Natural killer cell (primary cell): ENCODE measurements at regions not wholly inside any gene's neighbourhood (a gene's known extent, or its start where the extent isn't known, plus 50 kb on each side); places are given as distances from the start of the nearest gene placed in this dataset.

Source experiments
- ATAC-seq, 3 donors: fragments of 150-1000 bp in 2 of 3; fragments of 200-7000 bp in 1 of 3; cut with Tn5 transposase; 1 replicate in 1 of 3; 2 replicates in 2 of 3; pipeline ENCODE4 v1.10.0; 2021; ENCODE audit warnings: mild to moderate bottlenecking in 2 of 3, moderate library complexity in 2 of 3
- DNase-seq, 2 donors: peaks; one replicate each; pipeline versions ENCODE4 v3.0.0 to v3.0.0-alpha.2; 2013 to 2021; ENCODE audit warnings: mixed read lengths in 1 of 2
- H3K27ac ChIP-seq: one replicate; pipeline ENCODE4 v1.5.1; 2013; ENCODE audit warnings: mild to moderate bottlenecking, low read length
- H3K27me3 ChIP-seq: one replicate; pipeline ENCODE4 v1.6.1; 2013; ENCODE audit warnings: low read length; ENCODE audit not compliant: control insufficient read depth, insufficient read depth
- H3K36me3 ChIP-seq: one replicate; pipeline ENCODE4 v1.6.1; 2013; ENCODE audit warnings: low read length; ENCODE audit not compliant: control insufficient read depth, insufficient read depth
- H3K4me1 ChIP-seq: one replicate; pipeline ENCODE4 v1.6.1; 2013; ENCODE audit warnings: low read length; ENCODE audit not compliant: control insufficient read depth, insufficient read depth
- H3K4me3 ChIP-seq: one replicate; pipeline ENCODE4 v1.5.1; 2013; ENCODE audit warnings: low read length
- H3K9me3 ChIP-seq: one replicate; pipeline ENCODE4 v1.6.1; 2013; ENCODE audit warnings: low read length; ENCODE audit not compliant: control insufficient read depth, insufficient read depth
- H3K27ac Mint-ChIP-seq, 2 donors: one replicate each; pipeline ENCODE4 v1.8.0; 2022; ENCODE audit warnings: mild to moderate bottlenecking in 2 of 2, mixed read lengths in 2 of 2, moderate library complexity in 1 of 2
- H3K27me3 Mint-ChIP-seq, 2 donors: one replicate each; pipeline ENCODE4 v1.8.0; 2022; ENCODE audit warnings: low read depth in 2 of 2, mixed read lengths in 2 of 2
- H3K36me3 Mint-ChIP-seq: one replicate; pipeline ENCODE4 v1.8.0; 2022; ENCODE audit warnings: mixed read lengths
- H3K4me1 Mint-ChIP-seq, 2 donors: one replicate each; pipeline ENCODE4 v1.8.0; 2022; ENCODE audit warnings: mixed read lengths in 2 of 2
- H3K4me3 Mint-ChIP-seq: one replicate; pipeline ENCODE4 v1.8.0; 2022; ENCODE audit warnings: mild to moderate bottlenecking, moderate library complexity, mixed read lengths
- H3K9me3 Mint-ChIP-seq, 2 donors: one replicate each; pipeline ENCODE4 v1.8.0; 2022; ENCODE audit warnings: mixed read lengths in 2 of 2
- CTCF ChIP-seq: fragments of 200-600 bp; IDR thresholded peaks from one replicate; pipeline ENCODE4 v1.8.0; 2022; ENCODE audit warnings: antibody characterized with exemption
- WGBS: methylation state at CpG from one replicate; pipeline ENCODE4 v1.1.7; 2013; ENCODE audit warnings: missing lambda C conversion rate; ENCODE audit not compliant: insufficient coverage; 5-methylcytosine and 5-hydroxymethylcytosine counted together
- intact Hi-C: fragments of 100-400 bp; cut with micrococcal nuclease; formaldehyde crosslinking; loops from one replicate; pipeline ENCODE4 v1.14.2; 2022

- Histone ChIP-seq H3K9me3 (peaks cover 6% of the 10 kb centered on the region), H3K27ac (no peak overlapping the region), H3K4me3 (no peak overlapping the region), H3K36me3 (no peaks in the 10 kb centered on the region), H3K4me1 (no peaks in the 10 kb centered on the region), H3K27me3 (no peaks in the 10 kb centered on the region)
- Mint-ChIP-seq H3K9me3 (peaks cover 7 to 10% of the 10 kb centered on the region in 2 donors), H3K4me3 (no peak overlapping the region), H3K4me1 (no peaks in the 10 kb centered on the region), H3K36me3 (no peaks in the 10 kb centered on the region), H3K27me3 (no peaks in the 10 kb centered on the region), H3K27ac (no peak overlapping the region)
- intact Hi-C loops: no loop called here
- ATAC-seq (no peak), DNase-seq (no peak)
- no peak for TF ChIP-seq CTCF
Observed at GRCh38 chr7:126227055-126227454, 1025.7 kb downstream of the GRM8 start.

DNA sequence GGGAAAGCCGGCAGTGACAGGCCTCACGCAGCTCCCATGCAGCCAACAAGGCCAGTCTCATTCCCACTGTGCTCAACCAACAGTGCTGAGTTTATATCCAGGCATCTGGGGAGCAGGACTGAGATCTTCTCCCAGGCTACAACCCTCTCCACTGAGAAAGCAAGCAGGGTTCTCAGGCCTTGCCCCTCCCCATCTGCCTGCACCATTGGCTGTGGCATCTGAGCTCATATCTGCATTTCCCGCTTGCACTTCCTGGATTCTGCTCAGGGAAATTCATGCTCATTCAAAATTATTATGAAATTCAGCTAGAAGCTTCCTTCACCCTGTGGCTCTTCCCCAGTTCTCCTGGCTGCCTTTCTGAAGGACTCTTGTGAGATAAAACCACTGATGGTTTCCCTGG is 1029.0 kb downstream of the GRM8 start:
- Mint-ChIP-seq H3K4me3 (no peak overlapping the region), H3K27ac (no peak overlapping the region), H3K4me1 (no peaks in the 10 kb centered on the region), H3K9me3 (peaks cover 14 to 16% of the 10 kb centered on the region in 2 donors), H3K27me3 (no peaks in the 10 kb centered on the region), H3K36me3 (no peaks in the 10 kb centered on the region)
- TF ChIP-seq CTCF: no peak
- Histone ChIP-seq H3K27ac (no peak overlapping the region), H3K4me3 (no peak overlapping the region), H3K27me3 (no peaks in the 10 kb centered on the region), H3K9me3 (peaks cover 6% of the 10 kb centered on the region), H3K4me1 (no peaks in the 10 kb centered on the region), H3K36me3 (no peaks in the 10 kb centered on the region)
- DNase-seq: no peak
- intact Hi-C loops: no loop called here
- 75% methylated on average over 3 of the region's 3 CpGs for WGBS
- ATAC-seq: no peak

DNA sequence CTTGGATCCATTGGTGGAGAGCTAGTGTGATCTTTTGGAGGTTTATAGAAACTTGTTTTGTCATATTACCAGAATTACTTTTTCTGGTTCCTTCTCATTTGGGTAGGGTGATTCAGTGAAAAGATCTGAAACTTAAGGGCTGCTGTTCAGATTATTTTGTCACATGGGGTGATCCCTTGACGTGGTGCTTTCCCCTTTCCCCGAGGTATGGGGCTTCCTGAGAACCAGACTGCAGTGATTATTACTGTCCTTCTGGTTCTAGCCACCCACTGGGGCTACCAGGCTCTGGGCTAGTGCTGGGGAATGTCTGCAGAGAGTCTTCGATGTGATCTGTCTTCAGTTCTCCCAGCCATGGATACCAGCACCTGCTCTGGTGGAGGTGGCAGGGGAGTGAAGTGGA is 1030.0 kb downstream of the GRM8 start:
- intact Hi-C loops: no loop called here
- Mint-ChIP-seq H3K9me3 (peaks cover 14 to 16% of the 10 kb centered on the region in 2 donors), H3K4me3 (no peak overlapping the region), H3K36me3 (no peaks in the 10 kb centered on the region), H3K27ac (no peak overlapping the region), H3K27me3 (no peaks in the 10 kb centered on the region), H3K4me1 (no peaks in the 10 kb centered on the region)
- H3K27ac ChIP-seq: no peak overlapping the region
- H3K9me3 ChIP-seq: peaks cover 6% of the 10 kb centered on the region
- no peaks in the 10 kb centered on the region for H3K27me3 ChIP-seq
- DNase-seq: no peak
- WGBS: 65% methylated on average over 3 of the region's 3 CpGs
- no peak for ATAC-seq
- no peaks in the 10 kb centered on the region for H3K4me1 ChIP-seq
- no peak overlapping the region for H3K4me3 ChIP-seq
- no peak for TF ChIP-seq CTCF
- no peaks in the 10 kb centered on the region for H3K36me3 ChIP-seq

DNA sequence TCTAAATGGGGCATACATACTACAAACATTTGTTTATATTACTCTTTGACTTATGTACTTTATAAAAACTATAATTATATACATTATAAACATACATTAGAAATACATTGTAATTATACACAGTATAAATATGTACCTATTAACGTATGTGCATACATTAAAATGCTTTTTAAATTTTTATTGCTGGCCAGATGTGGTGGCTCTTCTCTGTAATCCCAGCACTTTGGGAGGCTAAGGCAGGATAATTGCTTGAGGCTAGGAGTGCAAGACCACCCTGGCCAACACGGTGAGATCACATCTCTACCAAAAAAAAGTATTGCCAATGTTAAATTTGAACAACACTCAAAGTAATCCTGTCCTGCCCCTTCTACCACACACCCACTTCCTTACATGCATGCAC is 1037.0 kb downstream of the GRM8 start:
- Mint-ChIP-seq H3K4me1 (no peaks in the 10 kb centered on the region), H3K27ac (no peak overlapping the region), H3K9me3 (peaks cover 17 to 19% of the 10 kb centered on the region in 2 donors), H3K4me3 (no peak overlapping the region), H3K27me3 (no peaks in the 10 kb centered on the region), H3K36me3 (no peaks in the 10 kb centered on the region)
- WGBS: 77% methylated on average over 1 of the region's 2 CpGs
- no peak for TF ChIP-seq CTCF
- no peaks in the 10 kb centered on the region for H3K36me3 ChIP-seq
- no peaks in the 10 kb centered on the region for H3K9me3 ChIP-seq
- DNase-seq (no peak), ATAC-seq (no peak)
- intact Hi-C loops: no loop called here
- no peaks in the 10 kb centered on the region for H3K4me1 ChIP-seq
- H3K27ac ChIP-seq: no peak overlapping the region
- no peaks in the 10 kb centered on the region for H3K27me3 ChIP-seq
- H3K4me3 ChIP-seq: no peak overlapping the region
